ENCODE measurements at regions not wholly inside any gene's neighbourhood (a gene's known extent, or its start where the extent isn't known, plus 50 kb on each side); places are given as distances from the start of the nearest gene placed in this dataset.
A peak's percentile ranks its signal among the peaks of the same experiment; 100 is the strongest.

DNA sequence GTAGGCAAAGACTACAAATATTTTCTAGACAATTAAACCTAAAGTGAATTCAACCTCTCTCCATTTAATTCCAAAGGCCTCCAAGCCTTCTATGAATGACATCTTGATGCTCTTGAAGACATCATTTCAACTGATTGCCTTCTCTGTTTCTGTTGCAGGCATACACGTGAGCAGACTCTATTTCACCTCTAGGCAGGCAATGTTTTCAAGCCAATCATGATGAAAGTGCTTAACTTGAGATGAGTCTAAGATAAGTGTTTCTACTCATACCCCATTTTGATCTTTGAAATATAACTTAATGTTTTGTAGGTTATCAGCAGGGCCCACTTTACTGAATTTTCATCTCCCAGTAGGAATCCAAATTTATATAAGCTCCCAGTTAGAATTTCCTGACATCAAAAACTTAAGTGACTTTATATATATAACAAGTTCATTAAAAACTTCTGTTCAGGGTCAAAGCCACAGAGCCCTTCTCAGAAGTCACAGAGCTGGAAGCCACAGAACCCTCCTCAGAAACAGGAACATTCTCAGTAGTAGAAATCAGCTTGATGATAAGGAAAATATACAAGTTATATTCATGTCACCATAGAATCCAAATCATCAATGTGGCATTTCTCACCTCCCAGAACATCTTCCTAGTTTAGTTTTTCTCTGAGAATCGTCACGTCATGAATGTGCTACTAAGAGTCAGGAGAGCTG lies 108.5 kb downstream of the PHLDA1 start (continued):
- TF ChIP-seq PHF21A (CRISPR knock-in tag; IDR thresholded peaks at IDR 0.05), result no peak
- TF ChIP-seq, protein P1, sequence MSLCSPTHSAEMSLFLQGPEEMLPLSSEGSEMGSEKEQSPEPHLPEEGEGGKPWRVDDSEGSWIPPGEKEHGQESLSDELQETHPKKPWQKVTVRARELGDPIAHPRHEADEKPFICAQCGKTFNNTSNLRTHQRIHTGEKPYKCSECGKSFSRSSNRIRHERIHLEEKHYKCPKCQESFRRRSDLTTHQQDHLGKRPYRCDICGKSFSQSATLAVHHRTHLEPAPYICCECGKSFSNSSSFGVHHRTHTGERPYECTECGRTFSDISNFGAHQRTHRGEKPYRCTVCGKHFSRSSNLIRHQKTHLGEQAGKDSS (CRISPR knock-in tag; IDR thresholded peaks at IDR 0.05; ENCODE audit: borderline replicate concordance, low read depth), result no peak

GRCh38 chr12:75921622-75922289 lies 109.8 kb downstream of the PHLDA1 start:
- in situ Hi-C loops (cut with HindIII; ENCODE audit: extremely low pct_ligation_motif_present, low pct_unique_long_range_greater_than_20kb) (no loop called here), intact Hi-C loops (cut with micrococcal nuclease; ENCODE audit: unreplicated experiment) (no loop called here)
- no peak for ATAC-seq
- TF ChIP-seq ZBTB3 (CRISPR knock-in tag; IDR thresholded peaks at IDR 0.05; ENCODE audit: borderline replicate concordance, low read depth), result no peak
- TF ChIP-seq FOXK2 (IDR thresholded peaks at IDR 0.05), result no peak
- no peak for TF ChIP-seq ZNF263 (CRISPR knock-in tag; IDR thresholded peaks at IDR 0.05)
- no peak for TF ChIP-seq WIZ (CRISPR knock-in tag; IDR thresholded peaks at IDR 0.05)
- peak; percentile 66; the same call in 1 of the 2 replicates for TF ChIP-seq ZNF768 (CRISPR knock-in tag; IDR thresholded peaks at IDR 0.05)
- H3K4me2 ChIP-seq (ENCODE audit: low read depth, low read length), result no peak overlapping the region
- ChIA-PET CTCF (ENCODE audit: low intra/inter-chr PET ratio, low total read pairs) (no interaction called here), POLR2A (no interaction called here)
- 76% methylated on average over 9 of the region's 9 CpGs for WGBS (ENCODE audit: low lambda C conversion rate)
- FAIRE-seq, result no peak
- H3K9ac ChIP-seq (ENCODE audit: insufficient read depth, low read depth, low read length), result no peak overlapping the region
- no peak overlapping the region for H2AFZ ChIP-seq (ENCODE audit: low read length)
- no peaks in the 10 kb centered on the region for H4K20me1 ChIP-seq (ENCODE audit: insufficient read depth, low read length)
- no peaks in the 10 kb centered on the region for H3K27me3 ChIP-seq (ENCODE audit: control insufficient read depth in 1 of 2, insufficient read depth in 2 of 2, low read length in 2 of 2)
- H3K4me3 ChIP-seq (replicated peaks in 1 of 3; ENCODE audit: insufficient read depth in 1 of 3, low read depth in 2 of 3, low read length in 3 of 3), result no peak overlapping the region
- peaks cover 8% of the 10 kb centered on the region for H3K4me1 ChIP-seq (ENCODE audit: insufficient read depth, low read length)
- no TSS peak for BruUV-seq (replicated peaks)
- no peak for DNase-seq (ENCODE audit: low spot score)
- no peaks in the 10 kb centered on the region for H3K36me3 ChIP-seq (replicated peaks in 1 of 2; ENCODE audit: control insufficient read depth in 1 of 2, insufficient read depth in 2 of 2, low read length in 2 of 2)
- peaks cover 26% of the 10 kb centered on the region for H3K9me3 ChIP-seq (ENCODE audit: low read length)
- H3K27ac ChIP-seq (ENCODE audit: extremely low read length, insufficient read depth, low read length), result no peak overlapping the region
- no peaks in the 10 kb centered on the region for H3K79me2 ChIP-seq (ENCODE audit: insufficient read depth, low read length)
